Stimulated activated CD8-positive, alpha-beta memory T cell treated with anti-CD3 and anti-CD28 coated beads, Interleukin-7, amount 100 ng/mL, for 4 hours (primary cell): ENCODE measurements at regions not wholly inside any gene's neighbourhood (a gene's known extent, or its start where the extent isn't known, plus 50 kb on each side); places are given as distances from the start of the nearest gene placed in this dataset.
"Not testable (repeated sequence)": the region's sequence is repeated elsewhere in the genome, so short reads cannot be mapped to it uniquely, and the experiment has no call there.

Experiments used
- DNase-seq, 2 donors: peaks; one replicate each; pipeline ENCODE4 v3.0.0-alpha.2; 2020; ENCODE audit warnings: low read depth in 2 of 2

- DNase-seq = no peak
These were observed 176.1 kb upstream of the PFKP start for GRCh38 chr10:2891073-2891769.

DNA sequence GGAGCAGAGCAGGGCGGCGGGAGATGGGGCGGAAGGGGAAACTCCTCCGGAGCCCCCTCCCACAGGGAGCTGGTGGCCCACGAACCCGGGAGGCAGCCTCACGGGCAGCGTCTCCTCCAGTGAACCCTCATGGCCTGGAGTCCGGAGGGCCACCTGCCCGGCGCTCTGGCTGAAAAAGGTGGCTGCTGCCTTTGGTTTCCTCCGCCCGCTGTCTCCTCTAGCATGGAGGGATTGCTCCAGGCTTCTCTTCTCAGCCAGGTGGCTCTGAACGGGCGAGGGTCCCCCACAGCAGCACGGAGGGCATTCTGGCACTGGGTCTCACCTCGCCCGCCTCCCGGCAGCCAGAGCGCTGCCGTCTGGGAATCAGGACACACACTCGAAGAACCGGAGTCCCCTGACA, 177.3 kb upstream of the PFKP start:
- no peak for DNase-seq

GRCh38 chr10:2888403-2889004, 178.8 kb upstream of the PFKP start:
- no peak for DNase-seq

GRCh38 chr10:2887391-2888070, 179.8 kb upstream of the PFKP start:
- DNase-seq = no peak

- no peak for DNase-seq
These were observed 180.7 kb upstream of the PFKP start for GRCh38 chr10:2886662-2887061.

- DNase-seq = no peak
These were observed 181.8 kb upstream of the PFKP start for GRCh38 chr10:2885288-2886278.

DNA sequence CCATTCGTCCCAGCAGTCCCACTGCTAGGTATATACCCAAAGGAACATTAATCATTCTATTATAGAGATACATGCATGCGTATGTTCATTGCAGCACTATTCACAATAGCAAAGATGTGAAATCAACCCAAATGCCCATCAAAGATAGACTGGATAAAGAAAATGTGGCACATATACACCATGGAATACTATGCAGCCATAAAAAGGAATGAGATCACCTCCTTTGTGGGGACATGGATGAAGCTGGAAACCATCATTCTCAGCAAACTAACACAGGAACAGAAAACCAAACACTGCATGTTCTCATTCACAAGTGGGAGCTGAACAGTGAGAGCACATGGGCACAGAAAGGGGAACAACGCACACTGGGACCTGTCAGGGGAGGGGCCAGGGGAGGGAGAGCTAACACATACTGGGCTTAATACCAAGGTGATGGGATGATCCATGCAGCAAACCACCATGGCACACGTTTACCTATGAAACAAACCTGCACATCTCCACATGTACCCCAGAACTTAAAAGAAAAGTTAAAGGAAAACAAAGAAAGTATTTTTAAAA, 183.3 kb upstream of the PFKP start:
- not testable (repeated sequence) for DNase-seq

DNA sequence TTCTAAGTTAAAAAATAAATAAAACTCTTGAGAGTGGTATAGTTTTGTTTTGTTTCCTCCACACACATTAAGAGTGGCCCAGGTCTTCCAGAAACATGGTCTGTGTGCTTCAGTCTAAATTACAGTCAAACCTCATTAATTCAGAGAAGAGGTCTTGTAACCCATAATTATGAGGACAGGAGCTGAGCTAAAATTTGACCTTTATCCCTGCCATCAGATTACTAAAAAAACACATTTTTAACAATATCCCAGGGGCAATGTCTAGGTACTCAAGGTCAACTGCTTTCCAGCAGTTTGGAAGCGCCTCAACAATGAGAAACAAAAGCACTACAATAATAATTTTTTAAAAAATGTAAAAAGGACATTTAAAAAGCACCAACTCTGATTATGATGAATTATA, 184.1 kb upstream of the PFKP start:
- DNase-seq = no peak

- no peak for DNase-seq
These were observed 184.7 kb upstream of the PFKP start for GRCh38 chr10:2882628-2883027.

DNA sequence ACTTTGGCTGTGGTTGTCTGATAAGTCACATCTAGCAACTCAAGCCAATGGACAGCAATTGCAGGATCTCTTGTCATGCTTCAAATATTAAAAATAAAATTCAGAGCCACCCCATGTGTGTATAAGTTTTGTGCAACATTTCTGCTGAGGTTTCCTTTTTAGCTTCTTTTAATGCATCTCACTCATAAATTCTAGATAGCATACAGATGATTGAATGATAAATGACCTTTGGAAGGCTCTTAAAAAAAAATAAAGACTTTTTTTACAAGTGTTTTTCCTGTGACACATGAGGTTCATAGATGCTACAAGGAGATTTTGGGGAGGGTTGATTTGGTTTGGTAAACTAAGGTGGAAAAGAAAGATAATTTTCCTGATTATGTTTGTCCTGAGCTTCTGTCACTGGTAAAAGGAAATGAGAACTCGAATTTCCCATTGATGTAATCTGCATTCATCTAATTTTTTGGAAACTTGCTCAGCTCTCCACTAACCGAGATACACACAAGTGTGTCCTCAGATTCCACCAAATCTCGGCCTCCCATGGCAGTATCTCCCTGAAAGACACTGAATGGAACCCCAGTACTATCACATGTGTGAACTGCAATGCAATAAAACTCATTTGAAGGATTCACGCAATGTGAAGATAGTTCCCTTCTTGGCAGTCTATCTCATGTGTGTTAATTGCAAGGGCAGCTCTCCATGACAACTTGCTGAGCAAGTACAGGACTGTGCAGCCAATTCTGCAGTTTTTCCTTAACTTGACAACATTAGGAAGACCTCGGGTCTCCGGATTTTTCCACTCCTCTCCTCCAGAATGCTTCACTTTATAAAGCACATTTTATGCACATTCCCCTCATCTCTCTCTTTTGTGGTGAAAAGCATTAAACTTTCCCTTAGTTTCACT, 185.4 kb upstream of the PFKP start:
- DNase-seq = no peak

DNA sequence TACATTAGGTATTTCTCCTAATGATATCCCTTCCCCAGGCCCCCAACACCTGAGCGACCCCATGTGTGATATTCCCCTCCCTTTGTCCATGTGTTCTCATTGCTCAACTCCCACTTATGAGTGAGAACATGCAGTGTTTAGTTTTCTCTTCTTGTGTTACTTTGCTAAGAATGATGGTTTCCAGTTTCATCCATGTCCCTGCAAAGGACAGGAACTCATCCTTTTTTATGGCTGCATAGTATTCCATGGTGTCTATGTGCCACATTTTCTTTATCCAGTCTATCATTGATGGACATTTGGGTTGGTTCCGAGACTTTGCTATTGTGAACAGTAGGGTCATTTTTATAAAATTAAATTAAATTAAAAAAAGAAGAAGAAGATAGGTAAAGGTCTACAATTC, 187.3 kb upstream of the PFKP start:
- DNase-seq = not testable (repeated sequence)

DNA sequence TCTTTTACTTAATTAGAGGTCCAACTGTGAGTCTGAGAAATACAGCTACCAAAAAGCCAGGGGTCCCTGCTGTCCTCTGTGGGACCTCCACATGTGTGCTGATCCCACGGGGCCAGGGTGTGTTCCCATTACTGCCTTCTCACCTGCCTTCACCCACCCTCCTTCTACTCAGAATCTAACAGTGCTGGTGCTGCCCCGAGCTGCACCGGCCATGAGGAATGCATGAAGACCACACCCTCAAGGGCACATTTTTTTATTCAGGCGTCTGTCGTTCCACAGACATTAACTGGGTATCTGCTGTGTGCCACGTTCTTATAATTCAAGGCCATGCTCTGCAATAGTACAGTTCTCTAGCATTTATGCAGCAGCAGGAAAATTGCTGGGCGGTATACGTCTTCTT, 188.5 kb upstream of the PFKP start:
- no peak for DNase-seq

DNA sequence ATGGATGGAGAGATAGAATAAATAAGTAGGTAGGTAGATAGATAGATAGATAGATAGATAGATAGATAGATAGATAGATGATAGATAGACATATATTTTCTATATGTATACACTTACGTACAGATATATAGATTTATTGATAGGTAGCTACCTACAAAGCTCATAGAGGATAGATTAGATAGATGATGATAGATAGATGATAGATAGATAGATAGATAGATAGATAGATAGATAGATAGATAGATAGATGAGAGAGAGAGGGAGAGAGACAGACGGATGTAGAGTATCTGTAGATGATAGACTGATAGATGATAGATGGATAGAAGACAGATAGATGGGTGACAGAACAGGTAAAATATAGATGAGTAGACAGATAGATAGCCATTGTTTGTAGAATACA, 191.3 kb upstream of the PFKP start:
- no peak for DNase-seq

GRCh38 chr10:2874963-2875362, 192.4 kb upstream of the PFKP start:
- DNase-seq = no peak

DNA sequence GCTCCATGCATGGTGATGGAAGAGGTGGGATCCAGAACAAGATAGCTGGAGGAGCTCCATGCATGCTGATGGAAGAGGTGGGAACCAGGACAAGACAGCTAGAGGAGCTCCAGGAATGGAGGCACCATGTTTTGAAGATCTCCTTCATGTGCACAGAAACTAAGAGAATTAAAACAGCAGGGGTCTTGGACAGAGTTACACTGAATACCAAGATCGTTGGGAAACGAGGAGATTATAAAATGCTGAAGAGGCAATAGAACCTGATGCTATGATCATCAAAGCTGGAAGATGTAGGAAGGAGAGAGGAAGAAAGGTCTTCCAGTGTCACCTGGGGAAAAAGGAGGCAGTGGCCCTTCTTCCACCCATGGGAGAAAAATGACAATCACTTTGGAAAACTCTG, 193.6 kb upstream of the PFKP start:
- no peak for DNase-seq

DNA sequence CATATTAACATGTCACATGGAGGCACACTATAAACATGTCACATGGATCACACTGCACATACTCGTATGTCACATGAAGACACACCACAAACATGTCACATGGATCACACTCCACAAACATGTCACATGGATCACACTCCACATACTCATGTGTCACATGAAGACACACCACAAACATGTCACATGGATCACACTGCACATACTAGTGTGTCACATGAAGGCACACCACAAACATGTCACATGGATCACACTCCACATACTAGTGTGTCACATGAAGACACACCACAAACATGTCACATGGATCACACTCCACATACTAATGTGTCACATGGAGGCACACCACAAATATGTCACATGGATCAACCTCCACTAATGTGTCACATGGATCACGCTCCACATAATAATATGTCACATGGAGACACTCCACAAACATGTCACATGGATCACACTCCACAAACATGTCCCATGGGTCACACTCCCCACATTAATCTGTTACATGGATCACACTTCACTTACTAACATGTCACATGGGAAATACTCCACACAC, 195.6 kb upstream of the PFKP start:
- no peak for DNase-seq

DNA sequence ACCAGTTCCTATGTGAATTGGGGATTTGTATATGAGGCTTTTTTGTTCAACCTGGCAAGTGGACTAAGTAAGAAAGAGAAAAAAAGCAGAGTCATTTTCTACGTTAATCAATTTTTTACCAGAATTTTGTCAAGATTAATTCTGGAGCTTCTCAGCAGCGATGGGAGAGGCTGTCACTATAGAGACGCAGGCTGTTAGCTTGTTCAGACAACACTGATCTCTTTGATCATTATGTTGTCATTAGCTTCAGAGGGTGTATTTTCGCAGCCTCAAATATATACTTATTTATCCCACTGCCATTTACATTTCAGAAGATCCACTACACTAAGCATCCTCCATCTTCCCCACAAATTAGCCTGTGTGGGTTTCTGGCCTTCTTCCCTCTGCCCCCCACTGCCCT, 196.7 kb upstream of the PFKP start:
- no peak for DNase-seq

- no peak for DNase-seq
These were observed 199.5 kb upstream of the PFKP start for GRCh38 chr10:2867788-2868299.

- DNase-seq = no peak
These were observed 200.8 kb upstream of the PFKP start for GRCh38 chr10:2866569-2866968.

GRCh38 chr10:2861632-2862210, 205.6 kb upstream of the PFKP start:
- DNase-seq = no peak
